ENCODE measurements at regions not wholly inside any gene's neighbourhood (a gene's known extent, or its start where the extent isn't known, plus 50 kb on each side); places are given as distances from the start of the nearest gene placed in this dataset.

DNA sequence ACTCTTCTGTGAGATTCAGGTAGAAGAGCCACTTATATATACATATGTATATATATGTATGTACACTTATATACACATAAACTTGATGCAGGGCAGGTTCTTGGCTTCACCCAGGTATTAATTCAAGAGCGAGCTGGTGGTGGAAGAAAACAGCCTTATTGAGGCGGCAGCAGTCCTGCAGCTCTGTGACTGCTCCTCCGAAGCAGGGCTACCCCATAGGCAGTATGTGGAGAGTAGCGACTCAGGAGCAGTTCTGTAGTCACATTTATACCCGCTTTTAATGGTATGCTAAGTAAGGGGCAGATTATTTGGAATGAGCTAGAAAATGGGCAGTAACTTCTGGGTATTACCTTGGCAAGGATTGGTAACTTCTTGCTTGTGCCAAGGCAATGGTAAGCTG lies 280.6 kb upstream of the TFPI start:
- TF ChIP-seq CTCF (conservative IDR thresholded peaks at IDR 0.05; ENCODE audit: low read length) (no peak), EZH2phosphoT487 (IDR thresholded peaks at IDR 0.05; ENCODE audit: borderline replicate concordance, low read depth, low read length) (no peak)
- Histone ChIP-seq H3K9me3 (ENCODE audit: low read length) (no peaks in the 10 kb centered on the region), H3K36me3 (ENCODE audit: insufficient read depth, low read length) (no peaks in the 10 kb centered on the region), H3K9me2 (ENCODE audit: insufficient read depth, low read length) (no peaks in the 10 kb centered on the region), H3K79me2 (ENCODE audit: insufficient read depth, low read depth, low read length) (no peaks in the 10 kb centered on the region), H3K4me3 (ENCODE audit: low read depth, low read length, poor library complexity, severe bottlenecking) (no peak overlapping the region), H3K4me2 (ENCODE audit: low read length) (no peak overlapping the region), H3K4me1 (ENCODE audit: insufficient read depth, low read length, poor library complexity, severe bottlenecking) (no peaks in the 10 kb centered on the region), H4K20me1 (ENCODE audit: insufficient read depth, low read length) (no peaks in the 10 kb centered on the region), H3K27ac (ENCODE audit: low read depth, low read length, poor library complexity, severe bottlenecking) (no peak overlapping the region), H2AFZ (ENCODE audit: low read length) (no peak overlapping the region)
- intact Hi-C loops (cut with micrococcal nuclease; ENCODE audit: unreplicated experiment), result no loop called here
- CTCF ChIA-PET (ENCODE audit: unreplicated experiment), result no interaction called here
- POLR2A ChIA-PET, result no interaction called here
- no peak for DNase-seq (ENCODE audit: low spot score)
- BruUV-seq (replicated peaks), result no TSS peak

GRCh38 chr2:187838690-187839089 lies 284.5 kb upstream of the TFPI start:
- Histone ChIP-seq H3K36me3 (ENCODE audit: insufficient read depth, low read length) (no peaks in the 10 kb centered on the region), H3K4me3 (ENCODE audit: low read depth, low read length, poor library complexity, severe bottlenecking) (no peak overlapping the region), H3K27ac (ENCODE audit: low read depth, low read length, poor library complexity, severe bottlenecking) (no peak overlapping the region), H4K20me1 (ENCODE audit: insufficient read depth, low read length) (no peaks in the 10 kb centered on the region), H3K4me2 (ENCODE audit: low read length) (no peak overlapping the region), H3K9me2 (ENCODE audit: insufficient read depth, low read length) (no peaks in the 10 kb centered on the region), H3K4me1 (ENCODE audit: insufficient read depth, low read length, poor library complexity, severe bottlenecking) (no peaks in the 10 kb centered on the region), H3K9me3 (ENCODE audit: low read length) (no peaks in the 10 kb centered on the region), H3K79me2 (ENCODE audit: insufficient read depth, low read depth, low read length) (no peaks in the 10 kb centered on the region), H2AFZ (ENCODE audit: low read length) (no peak overlapping the region)
- TF ChIP-seq CTCF (conservative IDR thresholded peaks at IDR 0.05; ENCODE audit: low read length), result no peak
- TF ChIP-seq EZH2phosphoT487 (IDR thresholded peaks at IDR 0.05; ENCODE audit: borderline replicate concordance, low read depth, low read length), result no peak
- no peak for DNase-seq (ENCODE audit: low spot score)
- ChIA-PET POLR2A (no interaction called here), CTCF (ENCODE audit: unreplicated experiment) (no interaction called here)
- BruUV-seq (replicated peaks), result no TSS peak
- intact Hi-C loops (cut with micrococcal nuclease; ENCODE audit: unreplicated experiment), result no loop called here

- Histone ChIP-seq H3K9me2 (ENCODE audit: insufficient read depth, low read length) (no peaks in the 10 kb centered on the region), H3K4me1 (ENCODE audit: insufficient read depth, low read length, poor library complexity, severe bottlenecking) (no peaks in the 10 kb centered on the region), H4K20me1 (ENCODE audit: insufficient read depth, low read length) (no peaks in the 10 kb centered on the region), H3K36me3 (ENCODE audit: insufficient read depth, low read length) (no peaks in the 10 kb centered on the region), H3K4me2 (ENCODE audit: low read length) (no peak overlapping the region), H3K27ac (ENCODE audit: low read depth, low read length, poor library complexity, severe bottlenecking) (no peak overlapping the region), H3K9me3 (ENCODE audit: low read length) (no peaks in the 10 kb centered on the region), H2AFZ (ENCODE audit: low read length) (no peak overlapping the region), H3K79me2 (ENCODE audit: insufficient read depth, low read depth, low read length) (no peaks in the 10 kb centered on the region), H3K4me3 (ENCODE audit: low read depth, low read length, poor library complexity, severe bottlenecking) (no peak overlapping the region)
- BruUV-seq (replicated peaks), result no TSS peak
- DNase-seq (ENCODE audit: low spot score), result no peak
- intact Hi-C loops (cut with micrococcal nuclease; ENCODE audit: unreplicated experiment), result loop anchor here (5.0 kb wide), 1 partner anchor 265 kb away; no protein-coding TSS in a partner anchor
- CTCF ChIA-PET (ENCODE audit: unreplicated experiment), result no interaction called here
- TF ChIP-seq CTCF (conservative IDR thresholded peaks at IDR 0.05; ENCODE audit: low read length) (no peak), EZH2phosphoT487 (IDR thresholded peaks at IDR 0.05; ENCODE audit: borderline replicate concordance, low read depth, low read length) (no peak)
- POLR2A ChIA-PET, result no interaction called here
These were observed 288.1 kb upstream of the TFPI start for GRCh38 chr2:187842315-187842714.

Data from OCI-LY7 (cell line).